ENCODE measurements at regions not wholly inside any gene's neighbourhood (a gene's known extent, or its start where the extent isn't known, plus 50 kb on each side); places are given as distances from the start of the nearest gene placed in this dataset.
"Not testable (repeated sequence)": the region's sequence is repeated elsewhere in the genome, so short reads cannot be mapped to it uniquely, and the experiment has no call there.

GRCh38 chr10:90999512-91000172, 78.8 kb upstream of the ANKRD1 start:
- H3K27me3 ChIP-seq: no peaks in the 10 kb centered on the region
- TF ChIP-seq POLR2A (IDR thresholded peaks at IDR 0.05): no peak
- intact Hi-C loops (cut with DNase I): loop anchor here (10.0 kb wide), 1 partner anchor 245 kb away; no protein-coding TSS in a partner anchor
- ATAC-seq (no peak), DNase-seq (no peak)
- H3K4me3 ChIP-seq: no peak overlapping the region
- no peak overlapping the region for H3K27ac ChIP-seq
- H3K4me1 ChIP-seq: no peaks in the 10 kb centered on the region
- H3K9me3 ChIP-seq: no peaks in the 10 kb centered on the region
- H3K36me3 ChIP-seq (replicated peaks in 1 of 2; ENCODE audit: insufficient read depth in 1 of 2, low read depth in 2 of 2): no peaks in the 10 kb centered on the region
- 70 to 75% methylated on average over 5 of the region's 5 CpGs for WGBS, 2 donors

- no peaks in the 10 kb centered on the region for H3K27me3 ChIP-seq
- H3K36me3 ChIP-seq (replicated peaks in 1 of 2; ENCODE audit: insufficient read depth in 1 of 2, low read depth in 2 of 2): no peaks in the 10 kb centered on the region
- intact Hi-C loops (cut with DNase I): loop anchor here (10.0 kb wide), 1 partner anchor 244 kb away; no protein-coding TSS in a partner anchor
- H3K27ac ChIP-seq: no peak overlapping the region
- DNase-seq (no peak), ATAC-seq (no peak)
- TF ChIP-seq POLR2A (IDR thresholded peaks at IDR 0.05) (no peak), CTCF (IDR thresholded peaks at IDR 0.05) (no peak)
- no peaks in the 10 kb centered on the region for H3K4me1 ChIP-seq
- no peaks in the 10 kb centered on the region for H3K9me3 ChIP-seq
- 83 to 88% methylated on average over 6 of the region's 6 CpGs for WGBS, 2 donors
- no peak overlapping the region for H3K4me3 ChIP-seq
These were observed 79.6 kb upstream of the ANKRD1 start for GRCh38 chr10:91000470-91000869.

GRCh38 chr10:91000985-91001384, 80.1 kb upstream of the ANKRD1 start:
- 80 to 100% methylated on average over 1 of the region's 1 CpG for WGBS, 2 donors
- Histone ChIP-seq H3K36me3 (replicated peaks in 1 of 2; ENCODE audit: insufficient read depth in 1 of 2, low read depth in 2 of 2) (no peaks in the 10 kb centered on the region), H3K4me1 (no peaks in the 10 kb centered on the region), H3K27ac (no peak overlapping the region), H3K4me3 (no peak overlapping the region), H3K27me3 (no peaks in the 10 kb centered on the region), H3K9me3 (no peaks in the 10 kb centered on the region)
- ATAC-seq: no peak
- intact Hi-C loops (cut with DNase I): loop anchor here (10.0 kb wide), 1 partner anchor 244 kb away; no protein-coding TSS in a partner anchor
- TF ChIP-seq CTCF (IDR thresholded peaks at IDR 0.05) (no peak), POLR2A (IDR thresholded peaks at IDR 0.05) (no peak)
- DNase-seq: no peak

- H3K36me3 ChIP-seq (replicated peaks in 1 of 2; ENCODE audit: insufficient read depth in 1 of 2, low read depth in 2 of 2): no peaks in the 10 kb centered on the region
- no peak overlapping the region for H3K27ac ChIP-seq
- H3K4me1 ChIP-seq: no peaks in the 10 kb centered on the region
- no peak overlapping the region for H3K4me3 ChIP-seq
- DNase-seq (no peak), ATAC-seq (no peak)
- TF ChIP-seq CTCF (IDR thresholded peaks at IDR 0.05): no peak
- no peak for TF ChIP-seq POLR2A (IDR thresholded peaks at IDR 0.05)
- WGBS, 2 donors: 66 to 72% methylated on average over 3 of the region's 3 CpGs
- intact Hi-C loops (cut with DNase I): loop anchor here (10.0 kb wide), 1 partner anchor 242 kb away; no protein-coding TSS in a partner anchor
- no peaks in the 10 kb centered on the region for H3K27me3 ChIP-seq
- no peaks in the 10 kb centered on the region for H3K9me3 ChIP-seq
These were observed 81.8 kb upstream of the ANKRD1 start for GRCh38 chr10:91002656-91003055.

GRCh38 chr10:91003379-91003778, 82.5 kb upstream of the ANKRD1 start:
- ATAC-seq, H3K27ac ChIP-seq: not testable (repeated sequence)
- WGBS, 2 donors: 73 to 81% methylated on average over 1 of the region's 1 CpG

GRCh38 chr10:91005276-91005675, 84.4 kb upstream of the ANKRD1 start:
- DNase-seq; H3K36me3 ChIP-seq (replicated peaks in 1 of 2; ENCODE audit: insufficient read depth in 1 of 2, low read depth in 2 of 2); H3K4me3 ChIP-seq; H3K9me3 ChIP-seq; H3K4me1 ChIP-seq; H3K27me3 ChIP-seq; H3K27ac ChIP-seq; ATAC-seq: not testable (repeated sequence)
- intact Hi-C loops (cut with DNase I): loop anchor here (10.0 kb wide), 1 partner anchor 240 kb away; no protein-coding TSS in a partner anchor
- 66 to 75% methylated on average over 3 of the region's 3 CpGs for WGBS, 2 donors

More at GRCh38 chr10:91003379-91003778, 82.5 kb upstream of the ANKRD1 start:
- H3K9me3 ChIP-seq; H3K4me1 ChIP-seq; H3K4me3 ChIP-seq; H3K27me3 ChIP-seq; H3K36me3 ChIP-seq (replicated peaks in 1 of 2; ENCODE audit: insufficient read depth in 1 of 2, low read depth in 2 of 2); DNase-seq: not testable (repeated sequence)
- intact Hi-C loops (cut with DNase I): loop anchor here (10.0 kb wide), 1 partner anchor 241 kb away; no protein-coding TSS in a partner anchor

All from body of pancreas (tissue), 4 donors.